ENCODE measurements at regions not wholly inside any gene's neighbourhood (a gene's known extent, or its start where the extent isn't known, plus 50 kb on each side); places are given as distances from the start of the nearest gene placed in this dataset.

DNA sequence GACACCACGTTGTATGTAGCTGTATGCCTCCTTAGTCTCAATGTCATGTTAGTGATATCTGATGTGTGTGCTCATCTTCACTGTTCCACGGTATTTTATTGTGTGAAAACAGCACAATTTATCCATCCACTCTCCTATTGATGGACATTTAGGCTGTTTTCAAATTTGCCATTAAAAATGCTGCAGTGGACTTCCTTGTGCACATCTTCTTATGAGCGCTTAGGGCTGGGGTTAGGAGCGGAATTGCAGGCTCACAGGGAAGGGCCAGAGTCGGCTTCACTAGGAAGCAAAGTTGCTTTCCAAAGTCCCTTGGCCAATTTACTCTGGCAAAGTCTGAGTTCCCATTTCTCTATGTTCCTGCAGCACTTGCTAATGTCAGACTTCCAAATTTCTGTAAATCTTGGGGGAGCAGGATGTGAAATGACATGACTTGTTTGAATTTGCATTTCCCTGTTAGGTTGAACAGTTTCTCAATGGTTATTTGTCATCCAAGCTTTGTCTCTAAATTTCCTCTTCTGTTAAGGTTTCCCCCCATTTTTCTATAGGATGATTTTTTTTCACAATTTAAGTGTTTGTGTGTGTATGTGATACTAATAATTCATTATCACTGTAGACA lies 75.4 kb downstream of the MYEOV start:
- Histone ChIP-seq H3K4me3 (ENCODE audit: low read length) (no peak overlapping the region), H2AFZ (ENCODE audit: low read length) (no peak overlapping the region), H4K20me1 (ENCODE audit: insufficient read depth, low read depth, low read length) (no peaks in the 10 kb centered on the region), H3K27ac (ENCODE audit: low read length) (no peak overlapping the region), H3K27me3 (ENCODE audit: low read length) (no peaks in the 10 kb centered on the region), H3K79me2 (ENCODE audit: low read length) (no peaks in the 10 kb centered on the region), H3K4me2 (ENCODE audit: low read depth, low read length, poor library complexity, severe bottlenecking) (no peak overlapping the region), H3K36me3 (ENCODE audit: insufficient read depth, low read length) (no peaks in the 10 kb centered on the region), H3K4me1 (ENCODE audit: low read length) (no peaks in the 10 kb centered on the region), H3K9ac (ENCODE audit: low read length) (no peak overlapping the region), H3K9me2 (replicated peaks; ENCODE audit: insufficient read depth, low read length) (no peaks in the 10 kb centered on the region), H3K9me3 (ENCODE audit: low read length) (no peaks in the 10 kb centered on the region)
- DNase-seq, result no peak

GRCh38 chr11:69369945-69370344 lies 76.0 kb downstream of the MYEOV start:
- Histone ChIP-seq H3K9me2 (replicated peaks; ENCODE audit: insufficient read depth, low read length) (no peaks in the 10 kb centered on the region), H3K27ac (ENCODE audit: low read length) (no peak overlapping the region), H4K20me1 (ENCODE audit: insufficient read depth, low read depth, low read length) (no peaks in the 10 kb centered on the region), H3K4me3 (ENCODE audit: low read length) (no peak overlapping the region), H3K9me3 (ENCODE audit: low read length) (no peaks in the 10 kb centered on the region), H3K4me1 (ENCODE audit: low read length) (no peaks in the 10 kb centered on the region), H2AFZ (ENCODE audit: low read length) (no peak overlapping the region), H3K9ac (ENCODE audit: low read length) (no peak overlapping the region), H3K79me2 (ENCODE audit: low read length) (no peaks in the 10 kb centered on the region), H3K4me2 (ENCODE audit: low read depth, low read length, poor library complexity, severe bottlenecking) (no peak overlapping the region), H3K36me3 (ENCODE audit: insufficient read depth, low read length) (no peaks in the 10 kb centered on the region), H3K27me3 (ENCODE audit: low read length) (no peaks in the 10 kb centered on the region)
- DNase-seq, result no peak

- H3K27ac ChIP-seq (ENCODE audit: low read length), result no peak overlapping the region
- no peaks in the 10 kb centered on the region for H3K9me3 ChIP-seq (ENCODE audit: low read length)
- no peak overlapping the region for H3K4me3 ChIP-seq (ENCODE audit: low read length)
- no peak overlapping the region for H3K9ac ChIP-seq (ENCODE audit: low read length)
- no peaks in the 10 kb centered on the region for H3K9me2 ChIP-seq (replicated peaks; ENCODE audit: insufficient read depth, low read length)
- no peaks in the 10 kb centered on the region for H3K36me3 ChIP-seq (ENCODE audit: insufficient read depth, low read length)
- H4K20me1 ChIP-seq (ENCODE audit: insufficient read depth, low read depth, low read length), result no peaks in the 10 kb centered on the region
- no peak overlapping the region for H2AFZ ChIP-seq (ENCODE audit: low read length)
- no peak for DNase-seq
- no peaks in the 10 kb centered on the region for H3K79me2 ChIP-seq (ENCODE audit: low read length)
- no peaks in the 10 kb centered on the region for H3K27me3 ChIP-seq (ENCODE audit: low read length)
- no peak overlapping the region for H3K4me2 ChIP-seq (ENCODE audit: low read depth, low read length, poor library complexity, severe bottlenecking)
- H3K4me1 ChIP-seq (ENCODE audit: low read length), result no peaks in the 10 kb centered on the region
Measured at GRCh38 chr11:69370984-69371709, 77.2 kb downstream of the MYEOV start.

DNA sequence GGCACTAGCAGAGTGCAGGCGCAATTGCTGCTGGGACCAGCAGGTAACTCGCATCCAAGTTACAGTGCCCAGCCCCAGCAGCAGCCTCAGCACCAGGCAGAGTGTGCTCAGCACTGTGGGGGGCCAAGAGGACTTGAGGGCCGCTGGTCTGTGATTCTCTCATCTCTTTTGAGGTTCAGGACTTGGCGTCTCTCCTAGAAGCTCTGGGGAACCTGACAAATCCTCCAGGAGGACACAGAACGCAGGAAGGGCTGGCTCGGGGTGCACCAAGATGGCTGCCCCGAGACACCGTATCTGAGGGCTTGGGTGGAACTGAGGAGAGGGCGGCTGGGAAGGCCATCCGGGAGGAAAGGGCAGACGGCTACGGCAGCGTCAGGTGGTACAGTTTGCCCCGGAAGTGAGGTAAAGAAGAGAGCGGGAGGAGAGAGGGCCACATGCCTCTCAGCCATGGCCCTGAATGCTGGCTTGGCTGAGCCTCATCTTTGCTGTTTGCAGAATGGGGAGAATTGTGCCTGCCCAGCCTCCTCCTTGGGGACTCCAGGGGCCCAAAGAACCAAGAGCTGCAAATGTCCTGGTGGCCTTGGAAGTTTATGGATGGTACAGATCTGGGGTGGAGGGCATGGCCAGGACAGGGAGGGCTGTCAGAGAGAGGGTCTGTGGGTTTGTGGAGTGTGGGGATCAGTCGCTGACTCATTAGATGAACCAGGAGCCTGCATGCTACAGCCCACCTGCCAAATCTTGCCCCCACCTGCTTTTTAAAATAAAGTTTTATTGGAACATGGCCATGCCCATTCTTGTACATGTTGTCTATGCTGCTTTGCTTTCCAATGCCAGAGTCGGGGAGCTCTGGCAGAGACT lies 78.0 kb downstream of the MYEOV start:
- DNase-seq, result no peak
- Histone ChIP-seq H3K79me2 (ENCODE audit: low read length) (no peaks in the 10 kb centered on the region), H3K9me3 (ENCODE audit: low read length) (no peaks in the 10 kb centered on the region), H3K4me1 (ENCODE audit: low read length) (no peaks in the 10 kb centered on the region), H3K4me3 (ENCODE audit: low read length) (no peak overlapping the region), H3K36me3 (ENCODE audit: insufficient read depth, low read length) (no peaks in the 10 kb centered on the region), H3K9ac (ENCODE audit: low read length) (no peak overlapping the region), H3K27me3 (ENCODE audit: low read length) (no peaks in the 10 kb centered on the region), H3K4me2 (ENCODE audit: low read depth, low read length, poor library complexity, severe bottlenecking) (no peak overlapping the region), H3K9me2 (replicated peaks; ENCODE audit: insufficient read depth, low read length) (no peaks in the 10 kb centered on the region), H2AFZ (ENCODE audit: low read length) (no peak overlapping the region), H4K20me1 (ENCODE audit: insufficient read depth, low read depth, low read length) (no peaks in the 10 kb centered on the region), H3K27ac (ENCODE audit: low read length) (no peak overlapping the region)

DNA sequence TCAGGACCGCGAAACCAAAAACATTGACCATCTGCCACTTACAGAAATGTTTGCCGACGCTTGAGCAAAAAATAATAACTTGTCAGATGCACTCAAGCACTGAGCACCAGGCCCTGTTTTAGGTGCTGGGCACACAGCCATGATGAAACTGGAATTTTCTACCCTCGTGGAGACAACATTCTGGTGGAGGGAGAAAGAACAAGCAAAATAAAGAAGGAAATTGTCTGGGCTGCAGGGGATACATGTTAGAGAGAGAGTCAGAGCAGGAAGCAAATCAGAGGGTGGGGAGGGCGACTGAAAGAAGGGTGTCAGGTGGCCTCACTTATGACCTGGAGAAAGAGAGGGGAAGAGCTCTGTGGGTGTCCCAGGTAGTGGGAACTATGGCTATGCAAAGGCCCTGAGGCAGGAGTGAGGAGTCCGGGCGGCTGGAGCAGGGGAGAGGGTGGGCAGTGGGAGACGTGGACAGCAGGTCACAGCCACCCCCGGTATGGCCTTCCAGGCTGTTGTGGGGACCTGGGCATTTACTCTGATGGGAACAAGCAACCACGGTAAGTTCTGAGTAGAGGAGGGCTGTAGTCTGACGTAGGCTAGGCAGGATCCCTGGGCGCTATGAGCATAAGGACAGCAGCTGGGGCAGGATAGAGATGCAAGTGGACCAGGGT lies 78.8 kb downstream of the MYEOV start:
- no peak overlapping the region for H3K9ac ChIP-seq (ENCODE audit: low read length)
- H3K9me2 ChIP-seq (replicated peaks; ENCODE audit: insufficient read depth, low read length), result no peaks in the 10 kb centered on the region
- H3K36me3 ChIP-seq (ENCODE audit: insufficient read depth, low read length), result no peaks in the 10 kb centered on the region
- no peaks in the 10 kb centered on the region for H3K79me2 ChIP-seq (ENCODE audit: low read length)
- DNase-seq, result no peak
- H3K27me3 ChIP-seq (ENCODE audit: low read length), result no peaks in the 10 kb centered on the region
- H4K20me1 ChIP-seq (ENCODE audit: insufficient read depth, low read depth, low read length), result no peaks in the 10 kb centered on the region
- no peak overlapping the region for H2AFZ ChIP-seq (ENCODE audit: low read length)
- no peaks in the 10 kb centered on the region for H3K4me1 ChIP-seq (ENCODE audit: low read length)
- H3K4me2 ChIP-seq (ENCODE audit: low read depth, low read length, poor library complexity, severe bottlenecking), result no peak overlapping the region
- no peaks in the 10 kb centered on the region for H3K9me3 ChIP-seq (ENCODE audit: low read length)
- H3K4me3 ChIP-seq (ENCODE audit: low read length), result no peak overlapping the region
- no peak overlapping the region for H3K27ac ChIP-seq (ENCODE audit: low read length)

DNA sequence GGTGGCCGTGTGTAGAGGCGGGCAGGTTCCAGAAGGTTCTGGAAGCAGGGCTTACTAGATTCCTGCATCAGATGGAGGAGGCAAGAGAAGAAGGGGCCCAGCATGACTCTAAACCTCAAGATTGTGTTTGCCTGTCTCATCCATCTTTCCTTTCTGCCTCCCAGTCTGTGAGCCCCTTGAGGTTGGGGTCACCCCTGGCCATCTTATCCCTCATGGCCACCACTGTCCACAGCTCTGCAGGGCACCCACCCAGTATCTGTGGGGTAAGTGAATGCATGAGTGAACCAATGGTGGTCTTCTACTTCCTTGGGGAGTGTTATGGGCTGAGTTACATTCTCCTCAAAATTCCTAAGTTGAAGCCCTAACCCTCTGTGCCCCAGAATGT lies 79.3 kb downstream of the MYEOV start:
- H4K20me1 ChIP-seq (ENCODE audit: insufficient read depth, low read depth, low read length), result no peaks in the 10 kb centered on the region
- H3K9me2 ChIP-seq (replicated peaks; ENCODE audit: insufficient read depth, low read length), result no peaks in the 10 kb centered on the region
- no peaks in the 10 kb centered on the region for H3K79me2 ChIP-seq (ENCODE audit: low read length)
- H3K4me2 ChIP-seq (ENCODE audit: low read depth, low read length, poor library complexity, severe bottlenecking), result no peak overlapping the region
- no peaks in the 10 kb centered on the region for H3K36me3 ChIP-seq (ENCODE audit: insufficient read depth, low read length)
- no peak for DNase-seq
- H3K4me3 ChIP-seq (ENCODE audit: low read length), result no peak overlapping the region
- H2AFZ ChIP-seq (ENCODE audit: low read length), result no peak overlapping the region
- H3K9ac ChIP-seq (ENCODE audit: low read length), result no peak overlapping the region
- no peaks in the 10 kb centered on the region for H3K9me3 ChIP-seq (ENCODE audit: low read length)
- no peaks in the 10 kb centered on the region for H3K27me3 ChIP-seq (ENCODE audit: low read length)
- H3K4me1 ChIP-seq (ENCODE audit: low read length), result no peaks in the 10 kb centered on the region
- no peak overlapping the region for H3K27ac ChIP-seq (ENCODE audit: low read length)

- no peaks in the 10 kb centered on the region for H3K79me2 ChIP-seq (ENCODE audit: low read length)
- H3K4me2 ChIP-seq (ENCODE audit: low read depth, low read length, poor library complexity, severe bottlenecking), result no peak overlapping the region
- H2AFZ ChIP-seq (ENCODE audit: low read length), result no peak overlapping the region
- H3K9me2 ChIP-seq (replicated peaks; ENCODE audit: insufficient read depth, low read length), result no peaks in the 10 kb centered on the region
- H3K9me3 ChIP-seq (ENCODE audit: low read length), result no peaks in the 10 kb centered on the region
- H3K27me3 ChIP-seq (ENCODE audit: low read length), result no peaks in the 10 kb centered on the region
- no peak for DNase-seq
- no peak overlapping the region for H3K4me3 ChIP-seq (ENCODE audit: low read length)
- H3K4me1 ChIP-seq (ENCODE audit: low read length), result no peaks in the 10 kb centered on the region
- no peaks in the 10 kb centered on the region for H4K20me1 ChIP-seq (ENCODE audit: insufficient read depth, low read depth, low read length)
- H3K27ac ChIP-seq (ENCODE audit: low read length), result no peak overlapping the region
- H3K9ac ChIP-seq (ENCODE audit: low read length), result no peak overlapping the region
- H3K36me3 ChIP-seq (ENCODE audit: insufficient read depth, low read length), result no peaks in the 10 kb centered on the region
Measured at GRCh38 chr11:69374110-69374945, 80.4 kb downstream of the MYEOV start.

All from Karpas-422 (cell line).